A549 (cell line): ENCODE measurements at regions not wholly inside any gene's neighbourhood (a gene's known extent, or its start where the extent isn't known, plus 50 kb on each side); places are given as distances from the start of the nearest gene placed in this dataset.

Experiments used
- BHLHE40 ChIP-seq: IDR thresholded peaks from 2 replicates; pipeline ENCODE4 v1.6.1; 2012; ENCODE audit warnings: low read depth, low read length, inconsistent platforms
- RAD21 ChIP-seq, 2 experiments: fragments of >200 bp in 1 of 2; sonication (Bioruptor Twin) in 1 of 2; formaldehyde crosslinking in 1 of 2; IDR thresholded peaks in 1 of 2; conservative IDR thresholded peaks in 1 of 2; 2 replicates in 1 of 2; 3 replicates in 1 of 2; pipeline ENCODE4 v1.6.1; 2012 to 2018; ENCODE audit warnings: inconsistent platforms in 1 of 2
- TP53 ChIP-seq: fragments of 250-450 bp; sonication (Bioruptor Pico); IDR thresholded peaks from 2 replicates; pipeline ENCODE4 v1.5.0; 2021; ENCODE audit warnings: mild to moderate bottlenecking, moderate library complexity
- ZC3H11A ChIP-seq: fragments of 450-650 bp; IDR thresholded peaks from 2 replicates; pipeline ENCODE4 v1.6.1; 2014; ENCODE audit warnings: antibody characterized with exemption, mild to moderate bottlenecking
- TF ChIP-seq, protein P1 (sequence below): fragments of 200-600 bp; sonication (generic); IDR thresholded peaks from 2 replicates; pipeline ENCODE4 v1.6.1; 2016; ENCODE audit warnings: antibody characterized with exemption, mild to moderate bottlenecking, moderate library complexity
- TF ChIP-seq, protein P2 (sequence below): fragments of 450-650 bp; IDR thresholded peaks from 2 replicates; pipeline ENCODE4 v1.6.1; 2014; ENCODE audit warnings: antibody characterized with exemption
- TF ChIP-seq, protein P3 (sequence below): fragments of >200 bp; sonication (Bioruptor Twin); formaldehyde crosslinking; IDR thresholded peaks from 3 replicates; pipeline ENCODE4 v1.5.1; 2016
- TF ChIP-seq, protein P4 (sequence below): IDR thresholded peaks from 2 replicates; pipeline ENCODE4 v1.6.1; 2012

DNA sequence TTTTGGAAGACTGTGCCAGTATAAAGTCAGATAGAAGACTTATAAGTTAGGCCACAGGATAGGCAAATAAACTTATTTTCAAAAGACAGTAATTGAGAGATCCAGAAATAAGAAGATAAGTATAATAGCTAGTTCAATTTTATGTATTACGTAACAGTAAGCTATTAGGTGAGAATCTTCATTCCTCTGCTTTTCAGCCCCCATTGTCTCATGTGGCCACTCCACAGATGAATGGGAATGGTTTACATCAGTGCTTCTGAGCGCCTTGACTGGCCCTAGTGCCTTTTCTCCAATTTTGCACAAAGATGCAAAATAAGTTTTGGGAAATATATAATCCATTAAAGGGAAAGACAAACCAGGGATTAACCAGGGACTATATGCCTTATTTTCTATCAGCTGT lies 550.5 kb downstream of the MMUT start:
- no peak for TF ChIP-seq BHLHE40
- TF ChIP-seq, protein P1, sequence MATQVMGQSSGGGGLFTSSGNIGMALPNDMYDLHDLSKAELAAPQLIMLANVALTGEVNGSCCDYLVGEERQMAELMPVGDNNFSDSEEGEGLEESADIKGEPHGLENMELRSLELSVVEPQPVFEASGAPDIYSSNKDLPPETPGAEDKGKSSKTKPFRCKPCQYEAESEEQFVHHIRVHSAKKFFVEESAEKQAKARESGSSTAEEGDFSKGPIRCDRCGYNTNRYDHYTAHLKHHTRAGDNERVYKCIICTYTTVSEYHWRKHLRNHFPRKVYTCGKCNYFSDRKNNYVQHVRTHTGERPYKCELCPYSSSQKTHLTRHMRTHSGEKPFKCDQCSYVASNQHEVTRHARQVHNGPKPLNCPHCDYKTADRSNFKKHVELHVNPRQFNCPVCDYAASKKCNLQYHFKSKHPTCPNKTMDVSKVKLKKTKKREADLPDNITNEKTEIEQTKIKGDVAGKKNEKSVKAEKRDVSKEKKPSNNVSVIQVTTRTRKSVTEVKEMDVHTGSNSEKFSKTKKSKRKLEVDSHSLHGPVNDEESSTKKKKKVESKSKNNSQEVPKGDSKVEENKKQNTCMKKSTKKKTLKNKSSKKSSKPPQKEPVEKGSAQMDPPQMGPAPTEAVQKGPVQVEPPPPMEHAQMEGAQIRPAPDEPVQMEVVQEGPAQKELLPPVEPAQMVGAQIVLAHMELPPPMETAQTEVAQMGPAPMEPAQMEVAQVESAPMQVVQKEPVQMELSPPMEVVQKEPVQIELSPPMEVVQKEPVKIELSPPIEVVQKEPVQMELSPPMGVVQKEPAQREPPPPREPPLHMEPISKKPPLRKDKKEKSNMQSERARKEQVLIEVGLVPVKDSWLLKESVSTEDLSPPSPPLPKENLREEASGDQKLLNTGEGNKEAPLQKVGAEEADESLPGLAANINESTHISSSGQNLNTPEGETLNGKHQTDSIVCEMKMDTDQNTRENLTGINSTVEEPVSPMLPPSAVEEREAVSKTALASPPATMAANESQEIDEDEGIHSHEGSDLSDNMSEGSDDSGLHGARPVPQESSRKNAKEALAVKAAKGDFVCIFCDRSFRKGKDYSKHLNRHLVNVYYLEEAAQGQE = no peak
- TF ChIP-seq, protein P2, sequence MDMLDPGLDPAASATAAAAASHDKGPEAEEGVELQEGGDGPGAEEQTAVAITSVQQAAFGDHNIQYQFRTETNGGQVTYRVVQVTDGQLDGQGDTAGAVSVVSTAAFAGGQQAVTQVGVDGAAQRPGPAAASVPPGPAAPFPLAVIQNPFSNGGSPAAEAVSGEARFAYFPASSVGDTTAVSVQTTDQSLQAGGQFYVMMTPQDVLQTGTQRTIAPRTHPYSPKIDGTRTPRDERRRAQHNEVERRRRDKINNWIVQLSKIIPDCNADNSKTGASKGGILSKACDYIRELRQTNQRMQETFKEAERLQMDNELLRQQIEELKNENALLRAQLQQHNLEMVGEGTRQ = no peak
- TF ChIP-seq, protein P3, sequence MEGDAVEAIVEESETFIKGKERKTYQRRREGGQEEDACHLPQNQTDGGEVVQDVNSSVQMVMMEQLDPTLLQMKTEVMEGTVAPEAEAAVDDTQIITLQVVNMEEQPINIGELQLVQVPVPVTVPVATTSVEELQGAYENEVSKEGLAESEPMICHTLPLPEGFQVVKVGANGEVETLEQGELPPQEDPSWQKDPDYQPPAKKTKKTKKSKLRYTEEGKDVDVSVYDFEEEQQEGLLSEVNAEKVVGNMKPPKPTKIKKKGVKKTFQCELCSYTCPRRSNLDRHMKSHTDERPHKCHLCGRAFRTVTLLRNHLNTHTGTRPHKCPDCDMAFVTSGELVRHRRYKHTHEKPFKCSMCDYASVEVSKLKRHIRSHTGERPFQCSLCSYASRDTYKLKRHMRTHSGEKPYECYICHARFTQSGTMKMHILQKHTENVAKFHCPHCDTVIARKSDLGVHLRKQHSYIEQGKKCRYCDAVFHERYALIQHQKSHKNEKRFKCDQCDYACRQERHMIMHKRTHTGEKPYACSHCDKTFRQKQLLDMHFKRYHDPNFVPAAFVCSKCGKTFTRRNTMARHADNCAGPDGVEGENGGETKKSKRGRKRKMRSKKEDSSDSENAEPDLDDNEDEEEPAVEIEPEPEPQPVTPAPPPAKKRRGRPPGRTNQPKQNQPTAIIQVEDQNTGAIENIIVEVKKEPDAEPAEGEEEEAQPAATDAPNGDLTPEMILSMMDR = no peak
- TF ChIP-seq, protein P4, sequence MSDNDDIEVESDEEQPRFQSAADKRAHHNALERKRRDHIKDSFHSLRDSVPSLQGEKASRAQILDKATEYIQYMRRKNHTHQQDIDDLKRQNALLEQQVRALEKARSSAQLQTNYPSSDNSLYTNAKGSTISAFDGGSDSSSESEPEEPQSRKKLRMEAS = no peak
- TF ChIP-seq ZC3H11A = no peak
- TF ChIP-seq TP53 = no peak
- no peak for TF ChIP-seq RAD21 (conservative IDR thresholded peaks at IDR 0.05 in 1 of 2, IDR thresholded peaks at IDR 0.05 in 1 of 2)
